Tibial artery (tissue), 4 donors: ENCODE measurements at regions not wholly inside any gene's neighbourhood (a gene's known extent, or its start where the extent isn't known, plus 50 kb on each side); places are given as distances from the start of the nearest gene placed in this dataset.

Experiments used
- DNase-seq, 2 donors: peaks; one replicate each; pipeline ENCODE4 v3.0.0-alpha.2; 2019
- H3K27ac ChIP-seq, 2 donors: fragments of 200-600 bp; sonication (generic) in 1 of 2; 1 replicate in 1 of 2; 2 replicates in 1 of 2; pipeline ENCODE4 v1.5.1; 2018 to 2019; ENCODE audit warnings: mild to moderate bottlenecking in 1 of 2
- H3K27me3 ChIP-seq, 2 donors: fragments of 200-600 bp; sonication (generic) in 1 of 2; one replicate each; pipeline versions ENCODE4 v1.5.1 to v1.6.0; 2016 to 2019
- H3K36me3 ChIP-seq, 3 donors: fragments of 200-600 bp; sonication (generic) in 2 of 3; one replicate each; pipeline ENCODE4 v1.5.1; 2016 to 2019; ENCODE audit warnings: mild to moderate bottlenecking in 2 of 3
- H3K4me1 ChIP-seq, 4 donors: fragments of 200-600 bp; sonication (generic) in 2 of 4; 1 replicate in 3 of 4; 2 replicates in 1 of 4; pipeline ENCODE4 v1.5.1; 2016 to 2019
- H3K4me3 ChIP-seq, 2 donors: fragments of 200-600 bp; sonication (generic) in 1 of 2; 1 replicate in 1 of 2; 2 replicates in 1 of 2; pipeline ENCODE4 v1.5.1; 2018 to 2019; ENCODE audit warnings: mild to moderate bottlenecking in 2 of 2
- H3K9me3 ChIP-seq, 3 donors: fragments of 200-600 bp; sonication (generic) in 1 of 3; one replicate each; pipeline ENCODE4 v1.5.1; 2016 to 2019
- intact Hi-C: fragments of 100-400 bp; cut with DNase I; formaldehyde crosslinking; loops from one replicate; pipeline ENCODE4 v1.15.0; 2023; ENCODE audit warnings: low total_unique reads
- TF ChIP-seq, protein P1 (sequence below), 2 experiments: fragments of 200-600 bp in 1 of 2; fragments of 450-650 bp in 1 of 2; IDR thresholded peaks; one replicate each; pipeline ENCODE4 v1.5.1; 2017 to 2019; ENCODE audit warnings: antibody characterized with exemption in 2 of 2, mild to moderate bottlenecking in 1 of 2, moderate library complexity in 1 of 2

DNA sequence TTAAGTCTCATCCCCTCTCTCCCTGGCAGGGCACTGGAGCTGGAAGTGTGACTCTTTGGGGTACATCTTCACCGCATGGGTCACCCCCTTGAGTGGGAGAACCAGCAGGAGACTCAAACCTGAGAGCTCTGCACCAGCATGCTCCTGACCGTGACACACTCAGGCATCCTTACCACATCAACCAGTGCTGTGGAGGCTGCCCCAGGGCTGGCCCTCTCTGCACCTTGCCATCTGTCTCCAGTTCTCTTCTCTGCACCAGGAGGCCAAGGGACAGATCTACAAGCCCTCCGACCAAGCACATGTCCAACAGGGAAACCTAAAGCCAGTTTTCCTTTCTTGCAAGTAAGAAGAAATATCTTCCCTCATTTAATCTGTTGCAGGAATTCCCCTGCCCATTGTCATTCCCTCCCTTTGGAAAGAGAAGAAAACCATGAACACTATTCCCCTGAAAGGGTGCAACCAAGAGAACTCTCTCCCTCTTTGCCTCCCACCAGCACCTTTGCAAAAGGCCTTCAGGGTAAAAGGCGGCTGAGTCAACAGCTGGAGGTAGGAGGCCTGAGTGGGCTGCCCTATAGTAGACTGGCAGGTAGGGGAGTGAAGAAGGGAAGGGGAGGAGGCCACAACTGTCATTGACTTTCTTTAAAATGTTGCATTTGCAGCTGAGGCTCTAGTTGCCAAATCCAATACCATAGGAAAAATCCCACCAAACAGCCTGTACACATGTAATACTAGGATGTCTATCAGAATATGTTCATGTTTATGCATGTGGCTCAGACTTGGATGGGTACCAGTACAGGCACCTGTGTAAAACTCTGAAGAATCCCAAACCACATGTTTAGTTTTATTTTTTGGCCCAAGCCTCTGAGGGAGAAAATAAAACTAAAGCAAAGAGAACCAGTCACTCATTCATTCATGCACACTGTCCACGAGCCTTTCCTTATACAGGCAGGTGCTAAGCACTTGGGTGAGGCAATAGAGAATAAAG lies 117.0 kb downstream of the WT1 start:
- Histone ChIP-seq H3K36me3 (no peaks in the 10 kb centered on the region), H3K27ac (no peak overlapping the region), H3K27me3 (peaks cover 0 to 18% of the 10 kb centered on the region in 2 donors), H3K9me3 (no peaks in the 10 kb centered on the region), H3K4me1 (no peaks in the 10 kb centered on the region), H3K4me3 (no peak overlapping the region)
- TF ChIP-seq, protein P1, sequence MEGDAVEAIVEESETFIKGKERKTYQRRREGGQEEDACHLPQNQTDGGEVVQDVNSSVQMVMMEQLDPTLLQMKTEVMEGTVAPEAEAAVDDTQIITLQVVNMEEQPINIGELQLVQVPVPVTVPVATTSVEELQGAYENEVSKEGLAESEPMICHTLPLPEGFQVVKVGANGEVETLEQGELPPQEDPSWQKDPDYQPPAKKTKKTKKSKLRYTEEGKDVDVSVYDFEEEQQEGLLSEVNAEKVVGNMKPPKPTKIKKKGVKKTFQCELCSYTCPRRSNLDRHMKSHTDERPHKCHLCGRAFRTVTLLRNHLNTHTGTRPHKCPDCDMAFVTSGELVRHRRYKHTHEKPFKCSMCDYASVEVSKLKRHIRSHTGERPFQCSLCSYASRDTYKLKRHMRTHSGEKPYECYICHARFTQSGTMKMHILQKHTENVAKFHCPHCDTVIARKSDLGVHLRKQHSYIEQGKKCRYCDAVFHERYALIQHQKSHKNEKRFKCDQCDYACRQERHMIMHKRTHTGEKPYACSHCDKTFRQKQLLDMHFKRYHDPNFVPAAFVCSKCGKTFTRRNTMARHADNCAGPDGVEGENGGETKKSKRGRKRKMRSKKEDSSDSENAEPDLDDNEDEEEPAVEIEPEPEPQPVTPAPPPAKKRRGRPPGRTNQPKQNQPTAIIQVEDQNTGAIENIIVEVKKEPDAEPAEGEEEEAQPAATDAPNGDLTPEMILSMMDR (IDR thresholded peaks at IDR 0.05) = no peak
- intact Hi-C loops = no loop called here
- DNase-seq = no peak

DNA sequence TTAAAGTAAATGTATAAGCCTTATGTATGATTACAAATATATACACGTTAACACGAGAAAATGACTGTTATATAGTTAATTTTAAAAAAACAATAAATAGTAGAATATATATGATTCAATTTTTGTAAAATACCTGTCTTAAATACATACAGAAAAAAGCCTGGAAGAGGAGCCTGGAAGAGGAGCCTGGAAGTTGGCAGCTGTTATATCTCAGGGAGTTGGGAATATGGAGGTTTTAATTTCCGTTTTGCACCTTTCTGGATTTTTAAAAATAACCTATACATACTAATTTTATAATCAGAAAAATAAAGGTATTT lies 111.6 kb downstream of the WT1 start:
- Histone ChIP-seq H3K27me3 (peaks cover 0 to 9% of the 10 kb centered on the region in 2 donors), H3K36me3 (no peaks in the 10 kb centered on the region), H3K27ac (no peak overlapping the region), H3K9me3 (no peaks in the 10 kb centered on the region), H3K4me3 (no peak overlapping the region), H3K4me1 (no peaks in the 10 kb centered on the region)
- TF ChIP-seq, protein P1 (IDR thresholded peaks at IDR 0.05) = no peak
- intact Hi-C loops = no loop called here
- DNase-seq = no peak

DNA sequence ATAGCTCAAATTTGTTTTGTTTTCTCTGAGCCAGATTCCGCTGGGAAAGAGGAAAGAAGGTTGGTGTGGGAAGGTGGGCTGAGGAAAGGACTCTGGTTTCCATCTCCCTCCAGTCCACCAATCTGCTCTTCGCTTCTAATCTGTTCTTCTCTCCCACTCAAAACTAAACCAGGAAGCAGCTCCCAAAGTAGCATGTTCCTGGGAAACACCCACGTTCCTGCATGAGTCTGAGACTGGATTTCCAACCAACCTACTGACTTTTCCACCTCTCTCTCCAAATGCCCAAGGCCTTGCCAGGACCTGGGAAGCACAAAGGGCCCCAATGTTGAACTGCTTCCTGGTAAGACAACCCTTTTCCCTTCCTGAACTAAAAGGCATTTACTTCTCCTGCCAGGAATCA lies 110.2 kb downstream of the WT1 start:
- Histone ChIP-seq H3K4me3 (no peak overlapping the region), H3K4me1 (no peaks in the 10 kb centered on the region), H3K27me3 (peaks cover 0 to 9% of the 10 kb centered on the region in 2 donors), H3K36me3 (no peaks in the 10 kb centered on the region), H3K27ac (no peak overlapping the region), H3K9me3 (no peaks in the 10 kb centered on the region)
- intact Hi-C loops = no loop called here
- no peak for DNase-seq
- TF ChIP-seq, protein P1 (IDR thresholded peaks at IDR 0.05) = no peak

DNA sequence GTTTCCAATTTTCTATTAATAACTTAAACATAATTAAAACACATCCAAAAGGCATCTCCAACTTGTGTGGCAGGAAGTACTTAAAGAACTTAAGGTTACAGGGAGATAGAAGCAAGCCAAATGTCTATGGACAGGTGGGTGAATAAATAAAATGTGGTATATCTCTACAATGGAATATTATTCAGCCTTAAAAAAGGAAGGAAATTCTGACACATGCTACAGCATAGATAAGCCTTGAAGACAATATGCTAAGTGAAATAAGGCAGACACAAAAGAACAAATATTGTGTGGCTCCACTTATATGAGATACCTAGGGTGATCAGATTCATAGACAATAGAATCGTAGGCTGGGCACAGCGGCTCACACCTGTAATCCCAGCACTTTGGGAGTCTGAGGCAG lies 109.6 kb downstream of the WT1 start:
- Histone ChIP-seq H3K27ac (no peak overlapping the region), H3K4me3 (no peak overlapping the region), H3K27me3 (peaks cover 0 to 9% of the 10 kb centered on the region in 2 donors), H3K4me1 (no peaks in the 10 kb centered on the region), H3K36me3 (no peaks in the 10 kb centered on the region), H3K9me3 (no peaks in the 10 kb centered on the region)
- intact Hi-C loops = no loop called here
- TF ChIP-seq, protein P1 (IDR thresholded peaks at IDR 0.05) = no peak
- no peak for DNase-seq

DNA sequence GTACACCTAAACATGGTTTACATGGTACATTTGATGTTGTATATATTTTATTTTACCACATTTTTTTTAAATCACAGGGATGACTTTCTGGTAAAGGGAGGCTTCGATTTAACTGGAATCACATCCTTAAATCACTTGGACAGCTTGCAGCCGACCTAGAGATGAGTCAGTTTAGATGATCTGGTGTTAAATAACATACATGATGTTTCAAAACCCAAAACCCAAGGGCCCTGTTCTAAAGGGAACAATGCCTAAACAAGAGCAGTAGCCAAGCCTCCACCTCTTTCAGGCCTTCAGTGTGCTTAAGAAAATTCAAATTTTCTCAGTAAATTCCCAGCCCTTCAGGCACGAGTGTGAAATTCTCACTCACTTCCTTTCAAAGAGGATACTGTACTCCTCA lies 108.8 kb downstream of the WT1 start:
- TF ChIP-seq, protein P1 (IDR thresholded peaks at IDR 0.05) = no peak
- intact Hi-C loops = no loop called here
- Histone ChIP-seq H3K36me3 (no peaks in the 10 kb centered on the region), H3K27ac (no peak overlapping the region), H3K4me3 (no peak overlapping the region), H3K27me3 (peaks cover 0 to 9% of the 10 kb centered on the region in 2 donors), H3K9me3 (no peaks in the 10 kb centered on the region), H3K4me1 (no peaks in the 10 kb centered on the region)
- DNase-seq = no peak
